HG02981 (cell line): ENCODE measurements at regions not wholly inside any gene's neighbourhood (a gene's known extent, or its start where the extent isn't known, plus 50 kb on each side); places are given as distances from the start of the nearest gene placed in this dataset.

Experiments
- ATAC-seq: cut with Tn5 transposase; IDR thresholded peaks from one replicate; pipeline ENCODE4 v1.9.1; 2021; ENCODE audit warnings: mild to moderate bottlenecking, moderate library complexity; ENCODE audit not compliant: unreplicated experiment

- no peak for ATAC-seq
Measured at GRCh38 chr7:121810831-121811672, 61.9 kb upstream of the PTPRZ1 start.

GRCh38 chr7:121807078-121807477 lies 65.9 kb upstream of the PTPRZ1 start:
- no peak for ATAC-seq

GRCh38 chr7:121803039-121803438 lies 69.9 kb upstream of the PTPRZ1 start:
- no peak for ATAC-seq

- no peak for ATAC-seq
Measured at GRCh38 chr7:121800916-121801675, 71.9 kb upstream of the PTPRZ1 start.

GRCh38 chr7:121798896-121799295 lies 74.1 kb upstream of the PTPRZ1 start:
- no peak for ATAC-seq

- ATAC-seq, result no peak
Measured at GRCh38 chr7:121798453-121798840, 74.5 kb upstream of the PTPRZ1 start.

- ATAC-seq, result no peak
Measured at GRCh38 chr7:121797657-121798452, 75.1 kb upstream of the PTPRZ1 start.

- ATAC-seq, result no peak
Measured at GRCh38 chr7:121796936-121797656, 75.9 kb upstream of the PTPRZ1 start.

- no peak for ATAC-seq
Measured at GRCh38 chr7:121796381-121796780, 76.6 kb upstream of the PTPRZ1 start.

GRCh38 chr7:121795736-121796135 lies 77.2 kb upstream of the PTPRZ1 start:
- ATAC-seq, result no peak

- no peak for ATAC-seq
Measured at GRCh38 chr7:121793716-121794115, 79.2 kb upstream of the PTPRZ1 start.

GRCh38 chr7:121777672-121778071 lies 95.3 kb upstream of the PTPRZ1 start:
- ATAC-seq, result no peak

GRCh38 chr7:121774563-121774962 lies 98.4 kb upstream of the PTPRZ1 start:
- ATAC-seq, result no peak

GRCh38 chr7:121766676-121767075 lies 106.3 kb upstream of the PTPRZ1 start:
- no peak for ATAC-seq

GRCh38 chr7:121761399-121761798 lies 111.6 kb upstream of the PTPRZ1 start:
- no peak for ATAC-seq

- no peak for ATAC-seq
Measured at GRCh38 chr7:121755818-121756552, 117.0 kb upstream of the PTPRZ1 start.

GRCh38 chr7:121755286-121755685 lies 117.7 kb upstream of the PTPRZ1 start:
- no peak for ATAC-seq

- ATAC-seq, result no peak
Measured at GRCh38 chr7:121753944-121754343, 119.0 kb upstream of the PTPRZ1 start.

GRCh38 chr7:121752706-121753105 lies 120.3 kb upstream of the PTPRZ1 start:
- no peak for ATAC-seq

GRCh38 chr7:121748546-121748945 lies 124.4 kb upstream of the PTPRZ1 start:
- ATAC-seq, result no peak
